SK-N-SH treated with all-trans-retinoic acid at 6 μM for 48 hours (cell line): ENCODE measurements at regions not wholly inside any gene's neighbourhood (a gene's known extent, or its start where the extent isn't known, plus 50 kb on each side); places are given as distances from the start of the nearest gene placed in this dataset.
"Not testable (repeated sequence)": the region's sequence is repeated elsewhere in the genome, so short reads cannot be mapped to it uniquely, and the experiment has no call there.

Experiments used
- ATAC-seq: fragments of 200-7000 bp; cut with Tn5 transposase; 3 replicates; pipeline ENCODE4 v1.9.1; 2020; ENCODE audit warnings: mild to moderate bottlenecking, moderate library complexity
- CSDC2 ChIP-seq: fragments of 250-450 bp; sonication (Bioruptor Pico); IDR thresholded peaks from 2 replicates; pipeline ENCODE4 v1.5.0; 2020; ENCODE audit warnings: mild to moderate bottlenecking, moderate library complexity
- GLIS3 ChIP-seq: fragments of 250-450 bp; sonication (Bioruptor Pico); IDR thresholded peaks from 2 replicates; pipeline ENCODE4 v1.5.0; 2020; ENCODE audit warnings: mild to moderate bottlenecking, moderate library complexity
- ISL1 ChIP-seq: fragments of 250-450 bp; sonication (Bioruptor Pico); IDR thresholded peaks from 2 replicates; pipeline ENCODE4 v2.1.2; 2022; ENCODE audit warnings: mild to moderate bottlenecking, moderate library complexity
- OSR1 ChIP-seq: fragments of 250-450 bp; sonication (Bioruptor Pico); IDR thresholded peaks from 2 replicates; pipeline ENCODE4 v1.8.0; 2022; ENCODE audit warnings: moderate library complexity, mild to moderate bottlenecking, inconsistent platforms
- PPARA ChIP-seq: fragments of 250-450 bp; sonication (Bioruptor Pico); IDR thresholded peaks from 2 replicates; pipeline ENCODE4 v1.5.0; 2020; ENCODE audit warnings: mild to moderate bottlenecking, borderline replicate concordance
- RARB ChIP-seq: fragments of 250-450 bp; sonication (Bioruptor Pico); IDR thresholded peaks from 2 replicates; pipeline ENCODE4 v1.8.0; 2021; ENCODE audit warnings: mild to moderate bottlenecking, moderate library complexity
- SNAI2 ChIP-seq: fragments of 250-450 bp; sonication (Bioruptor Pico); IDR thresholded peaks from 2 replicates; pipeline ENCODE4 v1.5.0; 2020; ENCODE audit warnings: mild to moderate bottlenecking, moderate library complexity
- TCF4 ChIP-seq: fragments of 250-450 bp; sonication (Bioruptor Pico); IDR thresholded peaks from 2 replicates; pipeline ENCODE4 v1.8.0; 2021; ENCODE audit warnings: mild to moderate bottlenecking, moderate library complexity, borderline replicate concordance
- TOX ChIP-seq: fragments of 250-450 bp; sonication (Bioruptor Pico); IDR thresholded peaks from 2 replicates; pipeline ENCODE4 v1.8.0; 2021; ENCODE audit warnings: mild to moderate bottlenecking, moderate library complexity, borderline replicate concordance
- ZC3H10 ChIP-seq: fragments of 250-450 bp; sonication (Bioruptor Pico); IDR thresholded peaks from 2 replicates; pipeline ENCODE4 v1.5.1; 2021; ENCODE audit warnings: mild to moderate bottlenecking, moderate library complexity
- ZFP30 ChIP-seq: fragments of 450-650 bp; formaldehyde crosslinking; IDR thresholded peaks from 2 replicates; pipeline ENCODE4 v1.5.0; 2022; ENCODE audit warnings: mild to moderate bottlenecking, moderate library complexity
- ZNF565 ChIP-seq: fragments of 450-650 bp; formaldehyde crosslinking; conservative IDR thresholded peaks from 2 replicates; pipeline ENCODE4 v1.5.0; 2020; ENCODE audit warnings: low read depth, mild to moderate bottlenecking, moderate library complexity
- ZNF70 ChIP-seq: fragments of 450-650 bp; formaldehyde crosslinking; IDR thresholded peaks from 2 replicates; pipeline ENCODE4 v1.5.0; 2020; ENCODE audit warnings: mild to moderate bottlenecking, moderate library complexity
- TF ChIP-seq, protein P1 (sequence below): fragments of 250-450 bp; sonication (Bioruptor Pico); IDR thresholded peaks from 2 replicates; pipeline ENCODE4 v1.5.1; 2021; ENCODE audit warnings: mild to moderate bottlenecking, moderate library complexity
- TF ChIP-seq, protein P2 (sequence below): fragments of 250-450 bp; sonication (Bioruptor Pico); IDR thresholded peaks from 2 replicates; pipeline ENCODE4 v1.8.0; 2021; ENCODE audit warnings: low read depth, mild to moderate bottlenecking, moderate library complexity, borderline replicate concordance
- TF ChIP-seq, protein P3 (sequence below): fragments of 250-450 bp; sonication (Bioruptor Pico); IDR thresholded peaks from 2 replicates; pipeline ENCODE4 v1.8.0; 2020; ENCODE audit warnings: mild to moderate bottlenecking, moderate library complexity, borderline replicate concordance
- TF ChIP-seq, protein P4 (sequence below): fragments of 250-450 bp; sonication (Bioruptor Pico); IDR thresholded peaks from 2 replicates; pipeline ENCODE4 v1.5.1; 2020; ENCODE audit warnings: low read depth, mild to moderate bottlenecking, moderate library complexity
- TF ChIP-seq, protein P5 (sequence below): fragments of 250-450 bp; sonication (Bioruptor Pico); IDR thresholded peaks from 2 replicates; pipeline ENCODE4 v1.5.0; 2020; ENCODE audit warnings: mild to moderate bottlenecking, moderate library complexity

DNA sequence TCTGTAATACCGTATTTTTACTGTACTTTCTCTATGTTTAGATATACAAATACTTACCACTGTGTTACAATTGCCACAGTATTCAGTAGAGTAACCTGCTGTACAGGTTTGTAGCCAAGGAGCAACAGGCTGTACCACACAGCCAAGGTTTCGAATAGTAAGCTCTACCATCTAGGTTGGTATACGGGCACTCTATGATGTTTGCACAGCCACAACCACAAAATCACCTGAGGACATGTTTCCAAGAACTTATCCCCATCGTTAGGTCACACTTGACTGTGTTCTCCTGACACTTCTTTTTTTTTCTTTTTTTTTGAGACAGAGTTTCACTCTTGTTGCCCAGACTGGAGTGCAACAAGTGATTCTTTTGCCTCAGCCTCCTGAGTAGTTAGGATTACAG, 134.6 kb upstream of the TRIM24 start:
- no peak for TF ChIP-seq ZNF70 (CRISPR knock-in tag)
- TF ChIP-seq TOX (CRISPR knock-in tag) = no peak
- ATAC-seq = no peak

DNA sequence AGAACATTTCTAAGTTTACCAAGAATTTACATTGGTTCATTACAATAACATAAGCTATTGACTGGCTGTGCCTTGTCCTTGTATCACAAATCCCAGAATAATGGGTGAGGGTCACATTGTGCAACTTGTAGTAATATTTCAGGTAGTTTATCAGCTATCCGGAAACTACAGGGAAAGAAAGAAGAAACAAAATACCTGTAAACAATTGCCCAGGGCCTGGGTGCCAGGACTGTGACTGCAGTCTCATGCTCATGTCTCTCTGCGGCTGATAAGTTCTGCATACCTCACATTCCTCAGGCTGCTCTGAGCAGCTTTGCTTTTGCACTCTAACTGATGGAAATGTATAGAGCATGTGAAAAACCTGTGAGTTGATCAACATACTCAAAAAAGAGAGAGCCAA, 131.8 kb upstream of the TRIM24 start:
- no peak for ATAC-seq
- TF ChIP-seq GLIS3 (CRISPR knock-in tag) (no peak), ZNF565 (CRISPR knock-in tag) (no peak), ZC3H10 (no peak), ZFP30 (CRISPR knock-in tag) (no peak), TCF4 (CRISPR knock-in tag) (no peak), ZNF70 (CRISPR knock-in tag) (no peak), ISL1 (CRISPR knock-in tag) (no peak)
- TF ChIP-seq, protein P1, sequence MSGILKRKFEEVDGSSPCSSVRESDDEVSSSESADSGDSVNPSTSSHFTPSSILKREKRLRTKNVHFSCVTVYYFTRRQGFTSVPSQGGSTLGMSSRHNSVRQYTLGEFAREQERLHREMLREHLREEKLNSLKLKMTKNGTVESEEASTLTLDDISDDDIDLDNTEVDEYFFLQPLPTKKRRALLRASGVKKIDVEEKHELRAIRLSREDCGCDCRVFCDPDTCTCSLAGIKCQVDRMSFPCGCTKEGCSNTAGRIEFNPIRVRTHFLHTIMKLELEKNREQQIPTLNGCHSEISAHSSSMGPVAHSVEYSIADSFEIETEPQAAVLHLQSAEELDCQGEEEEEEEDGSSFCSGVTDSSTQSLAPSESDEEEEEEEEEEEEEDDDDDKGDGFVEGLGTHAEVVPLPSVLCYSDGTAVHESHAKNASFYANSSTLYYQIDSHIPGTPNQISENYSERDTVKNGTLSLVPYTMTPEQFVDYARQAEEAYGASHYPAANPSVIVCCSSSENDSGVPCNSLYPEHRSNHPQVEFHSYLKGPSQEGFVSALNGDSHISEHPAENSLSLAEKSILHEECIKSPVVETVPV (CRISPR knock-in tag) = no peak
- TF ChIP-seq, protein P2, sequence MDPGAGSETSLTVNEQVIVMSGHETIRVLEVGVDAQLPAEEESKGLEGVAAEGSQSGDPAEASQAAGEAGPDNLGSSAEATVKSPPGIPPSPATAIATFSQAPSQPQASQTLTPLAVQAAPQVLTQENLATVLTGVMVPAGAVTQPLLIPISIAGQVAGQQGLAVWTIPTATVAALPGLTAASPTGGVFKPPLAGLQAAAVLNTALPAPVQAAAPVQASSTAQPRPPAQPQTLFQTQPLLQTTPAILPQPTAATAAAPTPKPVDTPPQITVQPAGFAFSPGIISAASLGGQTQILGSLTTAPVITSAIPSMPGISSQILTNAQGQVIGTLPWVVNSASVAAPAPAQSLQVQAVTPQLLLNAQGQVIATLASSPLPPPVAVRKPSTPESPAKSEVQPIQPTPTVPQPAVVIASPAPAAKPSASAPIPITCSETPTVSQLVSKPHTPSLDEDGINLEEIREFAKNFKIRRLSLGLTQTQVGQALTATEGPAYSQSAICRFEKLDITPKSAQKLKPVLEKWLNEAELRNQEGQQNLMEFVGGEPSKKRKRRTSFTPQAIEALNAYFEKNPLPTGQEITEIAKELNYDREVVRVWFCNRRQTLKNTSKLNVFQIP (CRISPR knock-in tag) = no peak
- TF ChIP-seq, protein P3, sequence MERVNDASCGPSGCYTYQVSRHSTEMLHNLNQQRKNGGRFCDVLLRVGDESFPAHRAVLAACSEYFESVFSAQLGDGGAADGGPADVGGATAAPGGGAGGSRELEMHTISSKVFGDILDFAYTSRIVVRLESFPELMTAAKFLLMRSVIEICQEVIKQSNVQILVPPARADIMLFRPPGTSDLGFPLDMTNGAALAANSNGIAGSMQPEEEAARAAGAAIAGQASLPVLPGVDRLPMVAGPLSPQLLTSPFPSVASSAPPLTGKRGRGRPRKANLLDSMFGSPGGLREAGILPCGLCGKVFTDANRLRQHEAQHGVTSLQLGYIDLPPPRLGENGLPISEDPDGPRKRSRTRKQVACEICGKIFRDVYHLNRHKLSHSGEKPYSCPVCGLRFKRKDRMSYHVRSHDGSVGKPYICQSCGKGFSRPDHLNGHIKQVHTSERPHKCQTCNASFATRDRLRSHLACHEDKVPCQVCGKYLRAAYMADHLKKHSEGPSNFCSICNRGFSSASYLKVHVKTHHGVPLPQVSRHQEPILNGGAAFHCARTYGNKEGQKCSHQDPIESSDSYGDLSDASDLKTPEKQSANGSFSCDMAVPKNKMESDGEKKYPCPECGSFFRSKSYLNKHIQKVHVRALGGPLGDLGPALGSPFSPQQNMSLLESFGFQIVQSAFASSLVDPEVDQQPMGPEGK (CRISPR knock-in tag) = no peak
- TF ChIP-seq, protein P4, sequence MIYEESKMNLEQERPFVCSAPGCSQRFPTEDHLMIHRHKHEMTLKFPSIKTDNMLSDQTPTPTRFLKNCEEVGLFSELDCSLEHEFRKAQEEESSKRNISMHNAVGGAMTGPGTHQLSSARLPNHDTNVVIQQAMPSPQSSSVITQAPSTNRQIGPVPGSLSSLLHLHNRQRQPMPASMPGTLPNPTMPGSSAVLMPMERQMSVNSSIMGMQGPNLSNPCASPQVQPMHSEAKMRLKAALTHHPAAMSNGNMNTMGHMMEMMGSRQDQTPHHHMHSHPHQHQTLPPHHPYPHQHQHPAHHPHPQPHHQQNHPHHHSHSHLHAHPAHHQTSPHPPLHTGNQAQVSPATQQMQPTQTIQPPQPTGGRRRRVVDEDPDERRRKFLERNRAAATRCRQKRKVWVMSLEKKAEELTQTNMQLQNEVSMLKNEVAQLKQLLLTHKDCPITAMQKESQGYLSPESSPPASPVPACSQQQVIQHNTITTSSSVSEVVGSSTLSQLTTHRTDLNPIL (CRISPR knock-in tag) = no peak
- TF ChIP-seq, all 23 proteins: peak for 0

DNA sequence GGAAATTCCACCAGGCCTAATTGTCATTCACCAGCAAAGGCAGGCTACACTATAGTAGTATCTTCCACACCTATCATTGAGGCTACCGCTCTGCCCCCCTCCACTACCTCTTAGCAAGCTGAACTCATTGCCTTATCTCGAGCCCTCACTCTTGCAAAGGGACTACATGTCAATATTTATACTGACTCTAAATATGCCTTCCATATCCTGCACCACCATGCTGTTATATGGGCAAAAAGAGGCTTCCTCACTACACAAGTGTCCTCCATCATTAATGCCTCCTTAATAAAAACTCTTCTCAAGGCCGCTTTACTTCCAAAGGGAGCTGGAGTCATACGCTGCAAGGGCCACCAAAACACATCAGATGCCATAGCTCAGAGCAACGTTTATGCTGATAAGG, 127.2 kb upstream of the TRIM24 start:
- ATAC-seq = not testable (repeated sequence)

DNA sequence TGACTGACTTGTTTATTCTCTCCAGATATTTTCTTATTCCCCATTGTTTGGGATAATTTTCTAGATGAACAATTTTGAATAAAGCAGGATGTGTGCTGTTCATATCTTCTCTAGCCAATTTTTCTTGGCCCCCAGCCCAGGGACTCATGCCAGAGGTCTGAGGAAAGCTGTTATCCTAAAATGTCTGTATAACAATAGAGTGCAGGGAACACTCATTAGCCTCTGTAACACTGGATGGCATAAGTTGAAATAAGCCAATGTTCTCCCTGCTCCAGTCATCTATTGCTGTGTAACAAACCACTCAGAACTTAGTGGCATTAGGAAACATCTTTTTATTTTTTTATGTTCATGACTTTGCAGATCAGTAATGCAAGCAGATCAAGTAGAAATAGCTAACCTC, 121.7 kb upstream of the TRIM24 start:
- TF ChIP-seq TOX (CRISPR knock-in tag) = no peak
- TF ChIP-seq SNAI2 (CRISPR knock-in tag) = no peak
- no peak for TF ChIP-seq TCF4 (CRISPR knock-in tag)
- TF ChIP-seq OSR1 (CRISPR knock-in tag) = no peak
- TF ChIP-seq, protein P1 (CRISPR knock-in tag) = no peak
- no peak for ATAC-seq

DNA sequence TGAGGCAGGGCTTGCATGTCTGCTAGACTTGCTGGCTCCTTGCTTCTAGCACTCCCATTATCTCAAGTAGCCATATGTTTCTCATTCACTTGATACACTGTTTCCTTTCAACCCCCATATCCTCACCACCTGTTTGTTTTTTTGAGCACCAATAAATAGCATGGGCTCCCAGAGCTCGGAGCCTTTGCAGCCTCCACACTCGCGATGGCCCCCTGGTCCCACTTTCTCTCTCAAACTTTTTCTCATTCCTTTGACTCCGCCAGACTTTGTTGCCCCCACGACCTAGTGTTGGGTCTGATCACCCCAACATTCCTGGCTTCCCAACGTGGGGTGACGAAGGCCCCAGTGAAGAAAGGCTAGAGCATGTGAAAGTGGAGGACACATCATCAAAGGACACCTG, 120.8 kb upstream of the TRIM24 start:
- ATAC-seq = not testable (repeated sequence)

DNA sequence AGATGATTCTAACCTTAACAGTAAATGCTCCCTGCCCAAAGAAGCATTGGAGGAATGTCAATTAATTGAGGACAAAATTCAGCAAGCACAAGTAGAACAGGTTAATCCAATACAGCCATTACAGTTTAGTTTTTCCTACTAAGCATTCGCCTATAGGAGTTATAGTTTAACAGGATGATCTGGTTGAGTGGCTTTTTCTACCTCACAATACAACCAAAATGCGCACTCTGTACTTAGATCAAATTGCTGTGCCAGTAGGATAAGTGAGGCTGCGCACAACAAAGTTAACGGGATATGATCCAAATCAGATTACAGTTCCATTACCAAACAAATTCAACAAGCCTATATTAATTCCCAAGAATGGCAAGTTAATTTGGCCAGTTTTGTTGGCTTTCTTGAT, 117.1 kb upstream of the TRIM24 start:
- no peak for ATAC-seq
- no peak for TF ChIP-seq OSR1 (CRISPR knock-in tag)
- no peak for TF ChIP-seq PPARA (CRISPR knock-in tag)
- TF ChIP-seq, protein P3 (CRISPR knock-in tag) = no peak
- TF ChIP-seq, protein P4 (CRISPR knock-in tag) = no peak
- TF ChIP-seq GLIS3 (CRISPR knock-in tag) = no peak
- TF ChIP-seq ZC3H10 = no peak
- TF ChIP-seq RARB = no peak
- no peak for TF ChIP-seq CSDC2 (CRISPR knock-in tag)
- no peak for TF ChIP-seq ISL1 (CRISPR knock-in tag)
- TF ChIP-seq, protein P5, sequence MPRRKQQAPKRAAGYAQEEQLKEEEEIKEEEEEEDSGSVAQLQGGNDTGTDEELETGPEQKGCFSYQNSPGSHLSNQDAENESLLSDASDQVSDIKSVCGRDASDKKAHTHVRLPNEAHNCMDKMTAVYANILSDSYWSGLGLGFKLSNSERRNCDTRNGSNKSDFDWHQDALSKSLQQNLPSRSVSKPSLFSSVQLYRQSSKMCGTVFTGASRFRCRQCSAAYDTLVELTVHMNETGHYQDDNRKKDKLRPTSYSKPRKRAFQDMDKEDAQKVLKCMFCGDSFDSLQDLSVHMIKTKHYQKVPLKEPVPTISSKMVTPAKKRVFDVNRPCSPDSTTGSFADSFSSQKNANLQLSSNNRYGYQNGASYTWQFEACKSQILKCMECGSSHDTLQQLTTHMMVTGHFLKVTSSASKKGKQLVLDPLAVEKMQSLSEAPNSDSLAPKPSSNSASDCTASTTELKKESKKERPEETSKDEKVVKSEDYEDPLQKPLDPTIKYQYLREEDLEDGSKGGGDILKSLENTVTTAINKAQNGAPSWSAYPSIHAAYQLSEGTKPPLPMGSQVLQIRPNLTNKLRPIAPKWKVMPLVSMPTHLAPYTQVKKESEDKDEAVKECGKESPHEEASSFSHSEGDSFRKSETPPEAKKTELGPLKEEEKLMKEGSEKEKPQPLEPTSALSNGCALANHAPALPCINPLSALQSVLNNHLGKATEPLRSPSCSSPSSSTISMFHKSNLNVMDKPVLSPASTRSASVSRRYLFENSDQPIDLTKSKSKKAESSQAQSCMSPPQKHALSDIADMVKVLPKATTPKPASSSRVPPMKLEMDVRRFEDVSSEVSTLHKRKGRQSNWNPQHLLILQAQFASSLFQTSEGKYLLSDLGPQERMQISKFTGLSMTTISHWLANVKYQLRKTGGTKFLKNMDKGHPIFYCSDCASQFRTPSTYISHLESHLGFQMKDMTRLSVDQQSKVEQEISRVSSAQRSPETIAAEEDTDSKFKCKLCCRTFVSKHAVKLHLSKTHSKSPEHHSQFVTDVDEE = no peak
